ENCODE measurements at regions not wholly inside any gene's neighbourhood (a gene's known extent, or its start where the extent isn't known, plus 50 kb on each side); places are given as distances from the start of the nearest gene placed in this dataset.

- no peaks in the 10 kb centered on the region for H3K9me3 ChIP-seq
- TF ChIP-seq CTCF (IDR thresholded peaks at IDR 0.05) = no peak
- no peaks in the 10 kb centered on the region for H3K36me3 ChIP-seq
- WGBS, 2 donors = 77 to 91% methylated on average over 2 of the region's 2 CpGs
- H3K27ac ChIP-seq = no peak overlapping the region
- H3K4me3 ChIP-seq = no peak overlapping the region
- H3K4me1 ChIP-seq = peaks cover 0 to 16% (median 5%) of the 10 kb centered on the region in 9 donors
- H3K27me3 ChIP-seq = no peaks in the 10 kb centered on the region
- ATAC-seq = no peak
- intact Hi-C loops (cut with DNase I) = no loop called here
- DNase-seq = no peak
These were observed 429.3 kb upstream of the THBS1 start for GRCh38 chr15:39151545-39151944.

- no peak overlapping the region for H3K27ac ChIP-seq
- H3K36me3 ChIP-seq = no peaks in the 10 kb centered on the region
- WGBS, 2 donors = 92 to 100% methylated on average over 1 of the region's 1 CpG
- H3K4me3 ChIP-seq = no peak overlapping the region
- DNase-seq (no peak), ATAC-seq (no peak)
- H3K27me3 ChIP-seq = no peaks in the 10 kb centered on the region
- TF ChIP-seq CTCF (IDR thresholded peaks at IDR 0.05) = no peak
- H3K9me3 ChIP-seq = no peaks in the 10 kb centered on the region
- intact Hi-C loops (cut with DNase I) = no loop called here
- peaks cover 0 to 23% (median 5%) of the 10 kb centered on the region in 9 donors for H3K4me1 ChIP-seq
These were observed 427.7 kb upstream of the THBS1 start for GRCh38 chr15:39153058-39153714.

- intact Hi-C loops (cut with DNase I) = no loop called here
- ATAC-seq (peak in 1 of 8 donors; percentile 21), DNase-seq (no peak)
- Histone ChIP-seq H3K4me3 (no peak overlapping the region), H3K36me3 (no peaks in the 10 kb centered on the region), H3K4me1 (peaks cover 0 to 23% (median 5%) of the 10 kb centered on the region in 9 donors), H3K27ac (no peak overlapping the region), H3K9me3 (no peaks in the 10 kb centered on the region), H3K27me3 (no peaks in the 10 kb centered on the region)
- WGBS, 2 donors = 85 to 89% methylated on average over 2 of the region's 2 CpGs
- TF ChIP-seq CTCF (IDR thresholded peaks at IDR 0.05) = no peak
These were observed 427.2 kb upstream of the THBS1 start for GRCh38 chr15:39153716-39154115.

GRCh38 chr15:39154227-39154638 is 426.6 kb upstream of the THBS1 start:
- TF ChIP-seq CTCF (IDR thresholded peaks at IDR 0.05) = no peak
- no peak for ATAC-seq
- no peak overlapping the region for H3K27ac ChIP-seq
- DNase-seq = no peak
- H3K9me3 ChIP-seq = no peaks in the 10 kb centered on the region
- no peaks in the 10 kb centered on the region for H3K27me3 ChIP-seq
- intact Hi-C loops (cut with DNase I) = no loop called here
- peaks cover 0 to 23% (median 5%) of the 10 kb centered on the region in 9 donors for H3K4me1 ChIP-seq
- no peak overlapping the region for H3K4me3 ChIP-seq
- H3K36me3 ChIP-seq = no peaks in the 10 kb centered on the region

Measured in heart right ventricle (tissue), 16 donors.